Forelimb muscle (tissue), 1 donor: ENCODE measurements at regions not wholly inside any gene's neighbourhood (a gene's known extent, or its start where the extent isn't known, plus 50 kb on each side); places are given as distances from the start of the nearest gene placed in this dataset.

Experiments used
- DNase-seq: peaks from one replicate; pipeline ENCODE4 v3.0.0-alpha.2; 2013; ENCODE audit warnings: low read depth

DNA sequence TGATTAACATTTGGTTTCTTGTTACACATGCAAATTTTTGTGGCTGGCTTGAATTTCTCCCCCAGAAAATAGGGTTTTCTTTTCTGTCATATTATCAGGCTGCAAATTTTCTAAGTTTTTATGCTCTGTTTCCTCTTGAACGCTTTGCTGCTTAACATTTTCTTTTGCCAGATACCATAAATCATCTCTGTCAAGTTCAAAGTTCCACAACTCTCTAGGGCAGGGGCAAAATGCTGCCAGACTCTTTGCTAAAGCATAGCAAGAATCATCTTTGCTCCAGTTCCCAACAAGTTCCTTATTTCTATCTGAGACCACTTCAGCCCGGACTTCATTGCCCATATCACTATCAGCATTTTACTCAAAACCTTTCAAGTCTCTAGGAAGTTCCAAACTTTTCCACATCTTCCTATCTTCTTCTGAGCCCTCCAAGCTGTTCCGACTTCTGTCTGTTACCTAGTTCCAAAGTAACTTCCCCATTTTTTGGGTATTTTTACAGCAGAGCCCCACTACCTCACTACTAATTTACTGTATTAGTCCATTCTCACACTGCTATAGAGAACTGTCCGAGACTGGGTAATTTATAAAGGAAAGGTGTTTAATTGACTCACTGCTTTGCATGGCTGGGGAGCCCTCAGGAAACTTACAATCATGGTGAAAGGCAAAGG lies 486.9 kb upstream of the NCAM2 start:
- no peak for DNase-seq

DNA sequence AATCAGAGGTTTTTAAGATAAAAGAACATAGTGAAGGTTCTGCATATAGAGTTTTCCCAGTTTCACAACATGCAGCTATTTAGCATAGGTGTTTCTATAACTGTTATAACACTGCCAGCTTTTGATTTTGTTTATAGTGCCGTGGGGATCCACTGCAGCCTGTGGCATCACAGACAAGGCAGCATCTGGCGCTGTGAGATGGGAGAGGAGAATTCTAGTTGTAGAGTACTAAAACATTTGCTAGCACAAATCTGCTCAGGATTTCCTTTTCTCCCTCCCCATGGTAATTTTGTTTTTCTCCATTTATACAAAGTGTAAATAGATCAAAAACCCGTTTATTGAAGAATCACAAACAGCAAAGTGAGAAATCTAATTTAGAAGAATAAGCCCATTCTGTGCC lies 482.8 kb upstream of the NCAM2 start:
- DNase-seq: no peak

GRCh38 chr21:20519076-20519475 lies 479.1 kb upstream of the NCAM2 start:
- DNase-seq: no peak

GRCh38 chr21:20522611-20523010 lies 475.6 kb upstream of the NCAM2 start:
- no peak for DNase-seq

DNA sequence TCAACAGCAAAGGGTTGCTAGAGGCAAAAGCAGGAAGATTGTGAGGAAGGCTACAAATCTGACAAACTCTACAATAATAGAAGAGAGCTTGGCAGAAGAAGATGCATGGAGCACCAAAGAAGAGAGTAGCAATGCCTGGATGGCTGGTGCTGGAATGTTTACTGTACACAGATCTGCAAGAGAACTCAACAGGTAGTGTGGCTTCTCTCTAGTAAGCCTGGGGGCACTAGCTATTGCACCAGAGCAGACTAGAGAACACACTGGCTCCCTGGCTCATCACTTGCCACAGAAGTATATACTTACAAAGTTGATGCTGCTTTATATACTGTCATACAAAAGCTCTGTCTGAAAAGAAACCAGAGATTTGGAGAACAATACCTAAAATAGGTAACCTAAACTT lies 475.0 kb upstream of the NCAM2 start:
- no peak for DNase-seq

DNA sequence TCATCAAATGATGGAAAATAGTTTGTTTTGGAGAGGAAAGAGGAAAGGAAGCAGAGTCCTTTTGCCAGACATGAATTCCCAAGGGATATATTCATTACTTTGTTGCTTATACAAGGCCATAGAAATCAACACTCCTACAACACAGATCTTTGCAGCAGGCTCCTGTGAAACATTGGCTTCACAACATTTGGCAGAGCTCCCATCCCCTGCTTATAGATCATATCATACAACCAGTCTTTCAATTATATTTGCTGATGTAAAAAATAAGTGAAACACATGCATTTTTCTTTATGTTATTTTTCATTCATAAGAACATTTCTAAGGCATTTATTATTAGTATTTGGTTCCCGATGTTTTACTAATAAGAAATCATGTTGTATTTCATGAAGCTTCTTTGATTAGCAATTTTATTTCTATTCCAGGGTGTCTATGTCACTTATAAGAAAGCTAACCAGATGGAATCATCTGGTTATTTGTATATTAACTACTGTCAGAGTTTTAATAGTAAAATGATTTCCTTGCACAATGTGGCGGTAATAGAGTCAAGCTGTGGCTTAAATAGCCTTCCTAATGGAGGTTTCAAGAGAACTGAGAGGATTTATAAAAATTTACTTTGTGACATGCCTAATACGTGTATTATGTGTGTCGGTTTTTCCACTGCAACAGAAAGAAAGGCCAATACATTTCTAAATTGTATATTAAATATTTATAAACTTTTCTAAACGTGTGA lies 470.3 kb upstream of the NCAM2 start:
- no peak for DNase-seq

GRCh38 chr21:20537130-20537529 lies 461.1 kb upstream of the NCAM2 start:
- DNase-seq: no peak

- DNase-seq: no peak
These were observed 460.1 kb upstream of the NCAM2 start for GRCh38 chr21:20538039-20538658.

DNA sequence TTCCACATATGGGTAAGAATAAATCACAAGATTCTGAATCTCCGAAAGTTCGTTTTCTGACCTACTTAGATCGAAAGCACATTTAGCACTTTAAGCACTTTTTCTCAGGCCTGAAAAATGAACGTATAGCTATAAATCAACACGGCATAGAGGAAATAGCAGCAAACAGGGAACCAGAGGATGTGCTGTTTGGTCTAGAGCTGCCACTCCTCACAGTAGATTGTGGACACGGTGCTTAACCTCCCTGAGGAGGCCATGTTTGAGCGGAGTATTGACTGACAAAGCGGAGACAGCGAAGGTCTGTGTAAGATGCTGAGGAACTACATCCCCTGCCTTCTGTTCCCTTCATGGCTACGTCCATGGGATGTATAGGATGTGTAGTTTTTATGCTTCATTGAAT lies 452.8 kb upstream of the NCAM2 start:
- DNase-seq: no peak

GRCh38 chr21:20551939-20552338 lies 446.3 kb upstream of the NCAM2 start:
- no peak for DNase-seq

DNA sequence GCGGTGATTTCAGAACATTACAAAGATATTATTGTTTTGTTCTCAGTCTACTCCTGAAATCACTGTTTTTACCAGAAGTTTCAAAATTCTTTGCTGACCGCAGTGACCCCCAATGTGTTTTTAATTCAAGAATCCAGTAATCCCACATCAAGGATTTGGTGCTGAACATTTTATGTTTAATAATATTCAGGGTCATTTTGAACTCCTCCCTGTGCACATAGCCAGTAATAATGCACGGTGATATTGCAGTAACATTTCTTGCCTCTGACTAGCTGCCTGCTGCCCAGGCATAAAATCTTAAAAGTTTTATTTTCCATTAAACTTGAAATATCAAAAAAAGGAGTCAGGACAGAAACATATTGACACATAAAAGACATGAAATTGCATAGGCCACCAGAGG lies 443.4 kb upstream of the NCAM2 start:
- no peak for DNase-seq

DNA sequence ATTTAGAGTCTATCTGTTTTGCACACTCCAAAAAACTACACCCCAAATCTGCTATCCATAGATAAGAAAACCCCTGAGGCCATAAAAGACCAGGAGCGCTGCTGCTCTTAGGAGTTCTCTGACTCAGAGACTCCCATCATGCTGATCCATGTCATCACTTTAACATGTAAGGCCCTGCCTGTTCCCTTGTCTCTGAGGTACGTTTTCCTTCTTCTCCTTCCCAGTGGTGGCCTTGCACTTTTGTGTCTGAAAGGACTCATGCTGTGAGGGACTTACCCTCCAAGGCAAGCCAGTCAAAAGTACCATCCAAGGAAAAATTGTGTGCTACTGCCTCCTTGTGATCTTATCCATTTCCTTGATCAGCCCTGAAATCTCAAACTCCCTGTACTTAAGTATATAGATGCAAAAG lies 427.4 kb upstream of the NCAM2 start:
- no peak for DNase-seq

DNA sequence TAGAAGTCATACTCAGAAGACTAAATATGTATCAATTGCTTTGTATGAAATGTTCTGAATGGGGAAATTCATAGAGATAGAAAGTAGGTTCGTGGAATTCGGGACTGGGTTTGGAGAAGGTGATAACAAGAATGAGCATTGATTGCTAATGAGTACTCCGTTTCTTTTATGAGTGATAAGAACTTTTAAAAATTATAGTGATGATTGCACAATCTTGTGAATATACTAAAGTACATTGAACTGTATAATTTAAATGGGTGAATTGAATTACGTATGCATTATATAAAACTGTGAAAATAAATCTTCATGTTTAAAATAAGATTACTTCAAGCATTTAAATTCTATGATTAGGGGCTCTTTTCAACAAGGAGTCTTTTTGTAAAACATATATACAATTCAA lies 425.6 kb upstream of the NCAM2 start:
- no peak for DNase-seq

GRCh38 chr21:20581361-20581760 lies 416.8 kb upstream of the NCAM2 start:
- no peak for DNase-seq

GRCh38 chr21:20591284-20591683 lies 406.9 kb upstream of the NCAM2 start:
- DNase-seq: no peak

- DNase-seq: no peak
These were observed 405.7 kb upstream of the NCAM2 start for GRCh38 chr21:20592463-20592862.

GRCh38 chr21:20603236-20603635 lies 395.0 kb upstream of the NCAM2 start:
- DNase-seq: no peak

GRCh38 chr21:20611008-20611407 lies 387.2 kb upstream of the NCAM2 start:
- no peak for DNase-seq

- DNase-seq: no peak
These were observed 384.6 kb upstream of the NCAM2 start for GRCh38 chr21:20613654-20614053.

DNA sequence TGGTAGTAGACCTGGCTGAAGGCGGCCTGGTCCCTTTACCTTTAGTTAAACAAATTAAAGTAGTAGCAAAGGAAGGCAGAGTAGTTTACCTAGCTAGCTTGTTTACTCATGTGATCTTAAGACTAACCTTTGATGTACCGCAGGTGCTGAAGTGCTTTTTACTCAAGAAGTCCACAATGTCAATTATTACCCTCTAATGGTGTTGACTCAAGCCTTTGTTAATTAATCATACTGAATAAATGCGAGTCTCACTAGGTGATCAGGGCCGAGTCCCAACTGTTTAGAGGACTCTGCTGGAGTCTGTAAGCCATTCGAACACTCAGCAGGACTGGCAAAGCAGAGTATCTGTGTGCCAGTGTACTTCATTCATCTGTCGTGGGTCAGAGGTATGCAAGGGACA lies 381.1 kb upstream of the NCAM2 start:
- DNase-seq: no peak

- no peak for DNase-seq
These were observed 379.3 kb upstream of the NCAM2 start for GRCh38 chr21:20618878-20619277.

DNA sequence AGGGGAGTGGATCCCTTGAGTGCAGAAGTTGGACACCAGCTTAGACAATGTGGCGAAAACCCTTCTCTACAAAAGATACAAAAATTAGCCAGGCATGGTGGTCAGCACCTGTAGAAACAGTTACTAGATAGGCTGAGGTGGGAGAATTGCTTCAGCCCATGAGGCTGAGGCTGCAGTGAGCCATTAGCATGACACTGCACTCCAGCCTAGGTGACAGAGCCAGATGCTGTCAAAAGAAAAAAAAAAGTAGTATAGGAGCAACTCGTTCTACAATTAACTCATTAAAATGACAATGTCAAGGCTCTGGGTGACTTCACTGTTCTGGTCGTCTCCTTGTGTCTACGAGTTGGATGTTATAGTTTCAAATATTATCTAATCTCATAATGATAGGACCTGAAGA lies 370.6 kb upstream of the NCAM2 start:
- DNase-seq: no peak

DNA sequence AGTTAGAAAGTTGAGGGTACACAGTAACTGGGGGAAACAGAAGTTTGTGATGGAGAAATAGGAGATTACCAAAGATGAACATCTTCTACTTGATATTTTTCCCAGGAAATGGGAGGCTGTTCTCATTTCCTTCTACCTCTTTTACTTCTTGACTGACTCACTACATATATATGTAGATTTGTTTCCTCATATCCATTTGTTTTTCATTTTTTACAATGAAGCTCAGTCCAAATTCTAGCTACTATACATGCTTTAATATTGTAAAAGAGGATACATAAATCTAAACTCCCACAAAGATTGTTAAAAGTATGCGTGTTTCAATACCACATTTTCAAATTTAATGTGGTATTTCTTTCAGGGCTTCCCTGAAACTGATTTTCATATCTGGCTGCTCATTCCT lies 366.6 kb upstream of the NCAM2 start:
- DNase-seq: no peak
